RWPE1 (cell line): ENCODE measurements at regions not wholly inside any gene's neighbourhood (a gene's known extent, or its start where the extent isn't known, plus 50 kb on each side); places are given as distances from the start of the nearest gene placed in this dataset.

Experiments
- CTCF ChIA-PET: fragments of 350-600 bp; sonication (Branson Sonifier 250); formaldehyde crosslinking; extraction: SDS; loops from one replicate; lab custom pipeline; 2021; lab: Yijun Ruan, JAX
- POLR2A ChIA-PET: fragments of 400-600 bp; formaldehyde crosslinking; extraction: SDS; loops from one replicate; lab custom pipeline; 2020; ENCODE audit warnings: antibody characterized with exemption; ENCODE audit not compliant: low non-redundant PET; lab: Yijun Ruan, JAX
- DNase-seq: peaks from one replicate; pipeline ENCODE4 v3.0.0; 2012; ENCODE audit warnings: low spot score
- H3K27ac ChIP-seq: fragments of 450-650 bp; 2 replicates; pipeline ENCODE4 v1.5.1; 2017
- TF ChIP-seq, protein P1 (sequence below): fragments of 450-650 bp; conservative IDR thresholded peaks from 2 replicates; pipeline ENCODE4 v1.5.1; 2017; ENCODE audit warnings: low read depth, mild to moderate bottlenecking

DNA sequence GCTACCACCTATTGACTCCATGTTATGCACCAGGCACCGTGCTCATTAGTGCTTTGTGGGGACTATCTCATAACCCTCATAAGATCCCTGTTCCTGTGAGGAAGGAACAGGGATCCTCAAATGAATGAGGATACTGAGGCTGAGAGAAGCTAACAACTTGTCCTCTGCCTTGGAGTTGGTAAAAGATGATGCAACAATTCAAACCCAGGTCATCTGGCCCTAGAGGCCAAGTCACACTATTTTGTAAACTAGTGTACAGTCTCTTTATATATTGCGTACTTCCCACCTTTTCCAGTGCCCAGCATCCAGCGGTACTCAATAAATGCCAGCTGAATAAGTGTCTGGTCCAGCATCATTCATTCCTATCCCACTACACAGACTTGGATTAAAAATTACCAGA is 92.6 kb downstream of the RCN1 start:
- POLR2A ChIA-PET, result no interaction called here
- CTCF ChIA-PET, result interaction anchor here (0.6 kb wide), 1 partner anchor 1263 kb away, joined by 3 read pairs; no protein-coding TSS in a partner anchor
- TF ChIP-seq, protein P1, sequence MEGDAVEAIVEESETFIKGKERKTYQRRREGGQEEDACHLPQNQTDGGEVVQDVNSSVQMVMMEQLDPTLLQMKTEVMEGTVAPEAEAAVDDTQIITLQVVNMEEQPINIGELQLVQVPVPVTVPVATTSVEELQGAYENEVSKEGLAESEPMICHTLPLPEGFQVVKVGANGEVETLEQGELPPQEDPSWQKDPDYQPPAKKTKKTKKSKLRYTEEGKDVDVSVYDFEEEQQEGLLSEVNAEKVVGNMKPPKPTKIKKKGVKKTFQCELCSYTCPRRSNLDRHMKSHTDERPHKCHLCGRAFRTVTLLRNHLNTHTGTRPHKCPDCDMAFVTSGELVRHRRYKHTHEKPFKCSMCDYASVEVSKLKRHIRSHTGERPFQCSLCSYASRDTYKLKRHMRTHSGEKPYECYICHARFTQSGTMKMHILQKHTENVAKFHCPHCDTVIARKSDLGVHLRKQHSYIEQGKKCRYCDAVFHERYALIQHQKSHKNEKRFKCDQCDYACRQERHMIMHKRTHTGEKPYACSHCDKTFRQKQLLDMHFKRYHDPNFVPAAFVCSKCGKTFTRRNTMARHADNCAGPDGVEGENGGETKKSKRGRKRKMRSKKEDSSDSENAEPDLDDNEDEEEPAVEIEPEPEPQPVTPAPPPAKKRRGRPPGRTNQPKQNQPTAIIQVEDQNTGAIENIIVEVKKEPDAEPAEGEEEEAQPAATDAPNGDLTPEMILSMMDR, result no peak
- no peak overlapping the region for H3K27ac ChIP-seq
- no peak for DNase-seq

DNA sequence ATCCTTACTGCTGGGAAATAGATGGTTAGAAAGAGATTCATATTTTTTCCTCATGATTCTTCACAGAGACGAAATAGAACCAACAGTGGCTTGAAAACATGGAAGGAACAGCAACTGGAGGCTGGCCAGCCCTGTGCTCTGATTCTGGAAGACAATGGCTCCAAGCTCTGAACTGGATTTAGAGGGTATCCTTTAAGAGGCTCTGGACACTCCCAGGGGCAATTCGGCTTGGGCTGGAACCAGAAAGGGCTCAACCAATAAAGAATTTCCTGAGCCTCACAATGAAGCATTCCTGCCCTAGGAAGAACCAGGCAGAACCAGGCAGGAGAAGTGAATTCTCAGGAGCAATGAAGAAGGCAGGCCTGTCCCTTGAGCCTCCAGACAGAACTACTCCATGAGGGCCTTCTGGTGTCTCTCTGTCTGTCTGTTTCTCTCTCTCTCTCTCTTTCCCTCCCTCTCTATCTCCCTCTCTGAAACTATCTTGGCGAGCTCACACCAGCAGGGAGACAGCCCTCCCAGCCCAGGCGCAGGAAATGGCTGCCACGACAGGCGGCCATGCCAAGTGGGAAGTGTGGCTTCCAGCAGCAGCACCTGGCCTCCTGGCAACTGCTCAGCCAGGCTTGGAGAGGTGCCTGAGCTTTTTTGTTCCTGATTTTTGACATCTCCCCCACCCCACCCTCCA is 93.3 kb downstream of the RCN1 start:
- ChIA-PET POLR2A (no interaction called here), CTCF (interaction anchor here (0.6 to 0.8 kb wide), 3 partner anchors 158 to 1655 kb away, joined by 3 to 6 read pairs (median 5); no protein-coding TSS in a partner anchor)
- no peak overlapping the region for H3K27ac ChIP-seq
- TF ChIP-seq, protein P1, result no peak
- no peak for DNase-seq

DNA sequence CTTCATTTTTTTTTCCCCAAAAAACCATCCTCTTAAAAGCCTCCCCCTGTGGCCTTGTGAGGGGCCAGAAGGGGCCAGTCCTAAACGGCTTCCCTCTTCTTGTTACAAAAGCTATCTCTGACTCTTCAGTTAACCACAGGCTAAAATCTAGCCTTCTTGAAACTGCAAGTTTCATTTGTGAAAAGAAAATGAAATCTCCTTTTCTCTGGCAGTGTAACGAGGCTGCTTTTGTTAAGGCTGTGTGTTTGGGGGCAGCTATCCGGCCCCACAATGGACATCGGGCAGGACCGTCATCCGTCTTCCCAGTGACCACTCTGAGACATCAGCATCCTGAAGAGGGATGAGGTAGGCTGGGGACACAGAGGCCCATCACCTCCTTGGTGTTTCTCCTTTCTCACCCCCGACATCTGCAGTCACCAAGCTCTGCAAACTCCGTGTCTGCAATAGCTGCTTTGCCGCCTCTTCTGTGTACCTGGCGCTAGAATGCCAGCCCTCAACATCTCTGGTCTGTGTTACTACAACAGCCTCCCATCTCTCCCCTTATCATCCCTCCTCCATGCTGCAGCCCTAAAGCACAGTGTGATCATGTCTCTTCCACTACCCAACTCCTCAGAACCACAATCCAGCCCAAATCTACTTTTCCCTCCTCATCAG is 94.0 kb downstream of the RCN1 start:
- ChIA-PET CTCF (interaction anchor here (0.6 to 0.8 kb wide), 2 partner anchors 159 to 1656 kb away, joined by 3 to 6 read pairs; no protein-coding TSS in a partner anchor), POLR2A (no interaction called here)
- DNase-seq, result no peak
- TF ChIP-seq, protein P1, result no peak
- no peak overlapping the region for H3K27ac ChIP-seq

DNA sequence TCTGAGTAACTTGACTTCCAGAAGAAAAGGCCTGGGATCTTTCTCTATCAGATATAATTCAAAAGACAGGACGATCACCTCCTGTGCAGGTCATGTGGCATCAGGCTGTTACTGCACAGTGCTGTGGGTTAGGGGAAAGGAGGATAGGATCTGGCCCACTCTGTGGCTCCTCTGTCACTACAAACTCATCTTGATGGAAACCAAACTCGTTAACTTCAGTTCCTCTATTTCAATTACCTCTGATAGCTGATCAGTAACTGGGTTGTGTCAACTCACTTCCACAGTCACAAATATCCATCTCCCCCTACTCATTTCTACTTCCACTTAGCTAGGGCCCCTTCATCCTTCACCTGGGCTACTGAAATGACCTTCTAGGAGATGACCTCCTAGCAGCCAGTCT is 95.2 kb downstream of the RCN1 start:
- no peak for DNase-seq
- H3K27ac ChIP-seq, result no peak overlapping the region
- TF ChIP-seq, protein P1, result no peak
- ChIA-PET CTCF (interaction anchor here (0.7 to 0.9 kb wide), 2 partner anchors 10 to 134 kb away, joined by 3 read pairs; no protein-coding TSS in a partner anchor), POLR2A (no interaction called here)

DNA sequence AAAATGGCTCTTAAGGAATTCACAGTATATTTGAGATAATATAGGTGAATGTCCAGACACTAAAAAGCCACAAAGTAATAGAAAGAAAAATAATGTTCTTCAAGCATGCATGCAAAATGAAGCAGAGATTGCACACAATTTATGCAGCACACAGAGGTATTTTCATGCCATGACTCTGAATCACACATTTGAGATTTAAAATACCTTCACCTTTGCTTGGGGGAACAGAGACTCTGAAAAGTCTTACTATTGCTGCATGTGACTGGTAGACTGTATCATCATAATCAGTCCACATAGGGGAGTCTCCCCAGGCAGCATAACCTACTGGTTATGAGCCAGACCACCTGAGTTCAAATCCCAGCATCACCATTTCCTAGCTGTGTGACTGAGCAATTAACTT is 96.2 kb downstream of the RCN1 start:
- no peak for DNase-seq
- CTCF ChIA-PET, result no interaction called here
- POLR2A ChIA-PET, result no interaction called here
- TF ChIP-seq, protein P1, result no peak
- H3K27ac ChIP-seq, result no peak overlapping the region

DNA sequence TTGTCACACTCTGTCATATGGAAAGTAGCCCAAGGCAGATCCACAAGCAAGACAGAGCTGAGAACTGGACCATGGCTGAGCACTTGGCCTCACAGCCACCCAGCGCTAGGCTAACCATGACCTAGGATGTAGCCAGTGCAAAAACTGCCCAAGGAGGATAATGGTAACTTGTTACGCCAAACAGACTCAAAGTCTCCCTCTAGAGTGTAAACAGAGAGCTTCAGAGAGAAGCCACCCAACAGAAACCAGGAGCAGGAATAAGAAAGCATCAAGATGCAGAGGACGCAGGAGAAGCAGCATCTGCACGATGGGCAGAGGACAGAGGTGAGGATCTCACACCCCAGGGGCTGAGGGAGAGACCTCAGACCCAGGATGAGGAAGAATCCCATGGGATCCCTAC is 97.9 kb downstream of the RCN1 start:
- TF ChIP-seq, protein P1, result no peak
- H3K27ac ChIP-seq, result no peak overlapping the region
- DNase-seq, result no peak
- ChIA-PET CTCF (no interaction called here), POLR2A (no interaction called here)
